GM18907 (cell line): ENCODE measurements at regions not wholly inside any gene's neighbourhood (a gene's known extent, or its start where the extent isn't known, plus 50 kb on each side); places are given as distances from the start of the nearest gene placed in this dataset.
"Not testable (repeated sequence)": the region's sequence is repeated elsewhere in the genome, so short reads cannot be mapped to it uniquely, and the experiment has no call there.

Experiments
- ATAC-seq: cut with Tn5 transposase; IDR thresholded peaks from one replicate; pipeline ENCODE4 v1.9.1; 2021; ENCODE audit warnings: mild to moderate bottlenecking, moderate library complexity; ENCODE audit not compliant: unreplicated experiment

DNA sequence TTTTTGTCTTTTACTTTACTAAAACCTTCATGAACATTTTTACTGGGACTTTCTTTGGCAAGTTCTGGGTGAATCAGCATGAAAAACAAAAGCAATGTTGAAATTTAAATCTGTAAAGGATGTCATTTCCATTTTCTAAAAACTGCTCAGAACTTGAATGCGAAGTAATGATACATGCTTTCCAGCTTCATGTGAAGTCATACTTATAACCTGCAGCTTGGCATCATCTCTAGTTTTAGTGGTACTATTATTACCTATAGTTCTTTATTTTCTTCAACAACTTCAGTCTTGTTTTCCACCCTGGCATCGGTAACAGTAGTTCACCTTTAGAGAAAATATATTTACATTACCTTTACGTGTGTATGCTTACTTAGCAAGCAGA lies 421.4 kb upstream of the DIPK2B start:
- ATAC-seq: peak; percentile 27

GRCh38 chrX:45621376-45622041 lies 420.8 kb upstream of the DIPK2B start:
- peak; percentile 53 for ATAC-seq

- no peak for ATAC-seq
Measured at GRCh38 chrX:45619290-45619689, 418.6 kb upstream of the DIPK2B start.

DNA sequence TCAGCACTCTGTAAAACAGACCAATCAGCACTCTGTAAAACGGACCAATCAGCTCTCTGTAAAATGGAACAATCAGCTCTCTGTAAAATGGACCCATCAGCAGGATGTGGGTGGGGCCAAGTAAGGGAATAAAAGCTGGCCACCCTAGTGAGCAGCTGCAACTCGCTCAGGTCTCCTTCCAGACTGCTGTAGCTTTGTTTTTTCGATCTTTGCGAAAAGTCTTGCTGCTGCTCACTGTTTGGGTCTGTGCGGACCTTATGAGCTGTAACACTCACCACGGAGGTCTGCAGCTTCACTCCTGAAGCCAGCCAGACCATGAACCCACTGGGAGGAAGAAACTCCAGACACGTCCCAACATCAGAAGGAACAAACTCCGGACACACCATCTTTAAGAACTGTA lies 414.9 kb upstream of the DIPK2B start:
- not testable (repeated sequence) for ATAC-seq

- ATAC-seq: no peak
Measured at GRCh38 chrX:45614853-45615252, 414.2 kb upstream of the DIPK2B start.

DNA sequence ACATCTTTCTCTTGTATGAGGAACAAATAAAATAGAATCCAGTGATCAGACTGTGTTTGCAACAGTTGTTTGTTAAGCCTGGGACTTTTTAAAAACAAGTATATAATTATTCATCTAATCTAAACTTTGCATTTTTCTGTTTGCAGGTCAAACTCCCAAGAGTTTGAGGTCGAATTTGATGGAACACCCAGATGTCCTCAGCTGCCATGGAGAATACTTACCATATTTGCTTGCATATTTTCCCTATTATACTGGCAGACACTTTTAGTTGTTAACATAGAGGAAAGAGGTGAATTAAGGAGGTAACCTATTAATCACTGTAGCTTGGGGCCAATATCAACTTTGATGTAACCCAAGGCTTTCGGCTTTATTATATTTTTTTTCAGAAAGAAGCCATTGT lies 401.5 kb upstream of the DIPK2B start:
- ATAC-seq: no peak

DNA sequence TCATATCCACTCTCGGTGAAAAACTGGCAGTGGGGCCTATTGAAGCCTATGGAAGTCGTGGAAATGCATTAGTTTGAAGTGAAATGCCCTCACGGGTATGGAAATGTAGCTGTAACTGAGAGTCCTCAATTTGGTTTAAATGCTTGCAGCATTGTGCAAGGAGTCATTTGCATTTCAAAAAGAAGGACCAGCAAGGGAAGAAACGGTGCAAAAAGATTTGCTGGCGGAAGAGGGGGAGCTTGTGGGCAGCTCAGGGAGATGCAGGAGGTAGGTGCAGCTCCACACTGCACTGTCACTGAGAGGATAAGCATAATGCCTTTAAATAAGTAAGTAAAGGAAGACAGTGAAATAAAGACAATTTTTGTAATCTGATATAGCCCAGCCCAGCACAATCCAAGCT lies 400.4 kb upstream of the DIPK2B start:
- ATAC-seq: no peak

GRCh38 chrX:45598861-45599260 lies 398.2 kb upstream of the DIPK2B start:
- ATAC-seq: no peak

DNA sequence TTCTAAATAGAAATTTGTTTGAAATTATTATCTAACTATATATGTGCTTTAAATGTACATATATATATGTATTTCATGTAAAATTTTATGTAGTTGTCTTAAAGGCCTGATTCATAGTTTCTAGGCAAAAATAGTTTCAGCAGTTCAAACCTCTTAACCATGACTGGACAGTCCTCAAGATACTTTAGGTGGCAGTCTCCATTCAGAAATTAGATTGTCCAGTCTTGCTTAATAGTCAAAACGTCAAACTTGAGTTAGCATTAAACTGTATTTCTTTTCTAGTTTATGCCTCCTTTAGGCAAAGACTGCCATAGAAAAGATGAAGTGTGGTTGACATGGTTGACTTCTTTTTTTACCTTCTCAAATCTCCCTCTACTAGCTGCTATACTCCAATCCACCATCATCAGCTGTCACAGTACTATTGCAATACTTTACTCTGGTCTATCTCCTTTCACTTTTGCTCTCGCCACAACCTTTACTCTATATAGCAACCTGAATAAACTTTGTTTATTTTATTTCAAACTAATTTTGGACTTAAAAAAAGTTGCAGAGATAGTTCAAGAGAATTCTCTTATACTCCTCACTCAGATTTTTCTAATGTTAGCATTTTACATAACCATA lies 395.6 kb upstream of the DIPK2B start:
- no peak for ATAC-seq

DNA sequence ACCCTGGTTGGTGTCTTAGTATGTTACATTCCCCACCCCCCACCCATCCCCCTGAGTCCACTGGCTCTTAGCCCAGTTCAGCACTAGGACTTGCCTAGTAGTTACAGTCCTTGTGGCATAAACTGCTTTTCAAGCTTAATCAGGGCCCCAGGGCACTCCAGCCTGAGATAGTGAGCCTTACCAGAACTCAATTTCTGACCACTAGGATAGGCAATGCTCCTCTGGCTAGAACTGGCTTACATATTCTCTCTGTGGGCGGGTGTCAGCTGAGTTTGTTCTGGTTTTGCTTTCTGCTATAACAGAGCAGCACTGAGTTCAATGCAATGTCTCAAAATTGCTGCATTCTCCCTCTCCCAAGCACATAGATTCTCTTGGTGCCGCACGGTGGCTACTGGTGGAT lies 391.4 kb upstream of the DIPK2B start:
- no peak for ATAC-seq

DNA sequence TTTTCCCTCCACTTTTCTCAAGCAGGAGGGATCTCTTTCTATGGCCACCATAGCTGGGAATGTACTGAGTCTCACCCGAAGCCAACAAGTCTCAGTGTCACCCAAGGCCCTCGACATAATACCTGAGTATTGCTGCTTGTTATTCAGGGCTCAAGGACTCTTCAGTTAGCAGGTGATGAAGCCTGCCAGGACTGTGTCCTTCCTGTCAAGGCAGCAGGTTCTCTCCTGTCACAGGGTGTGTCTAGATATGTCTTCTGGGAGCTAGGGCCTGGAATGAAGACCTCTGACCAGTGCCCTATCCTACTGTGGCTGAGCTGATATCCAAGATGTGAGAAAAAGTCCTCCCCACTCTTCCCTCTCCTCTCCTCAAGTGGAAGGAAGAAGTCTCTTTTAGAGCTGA lies 391.0 kb upstream of the DIPK2B start:
- ATAC-seq: no peak

DNA sequence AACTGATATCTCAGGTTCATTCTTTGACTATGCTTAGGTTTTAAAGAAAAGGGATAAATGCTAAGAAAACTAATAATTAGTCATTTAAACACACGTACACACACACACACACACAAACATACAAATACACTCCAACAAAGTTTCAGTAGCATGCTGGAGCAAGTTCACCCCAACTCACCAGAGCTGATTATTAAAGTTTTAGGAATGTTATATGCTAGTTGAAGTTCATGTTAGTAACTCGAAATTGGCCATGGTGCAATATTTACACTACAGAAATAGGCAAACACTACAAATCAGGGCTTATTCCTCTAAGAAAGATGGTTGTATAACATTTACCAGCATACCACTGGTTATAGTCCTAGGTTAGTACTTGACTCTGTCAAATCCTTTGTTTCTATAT lies 384.0 kb upstream of the DIPK2B start:
- ATAC-seq: no peak

DNA sequence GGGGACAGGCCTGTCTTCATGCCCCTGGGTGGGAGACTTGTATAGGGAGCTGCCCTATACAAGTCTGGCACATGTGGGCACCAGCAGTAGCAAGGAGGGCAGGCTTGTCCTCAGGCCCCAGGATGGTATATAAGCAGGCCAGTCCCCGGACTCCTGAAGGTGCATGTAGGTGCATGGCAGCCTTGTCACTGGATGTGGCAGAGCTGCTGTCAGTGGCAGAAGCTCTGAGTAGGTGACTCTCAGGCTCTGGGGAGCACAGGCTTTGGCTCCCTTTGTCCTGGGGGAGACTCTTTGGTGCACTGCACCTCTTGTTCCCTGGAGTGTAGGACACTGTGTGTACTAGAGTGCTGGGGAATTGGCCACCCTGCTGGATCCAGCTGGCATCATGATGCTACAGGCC lies 376.7 kb upstream of the DIPK2B start:
- no peak for ATAC-seq

- ATAC-seq: no peak
Measured at GRCh38 chrX:45571453-45571852, 370.8 kb upstream of the DIPK2B start.

- no peak for ATAC-seq
Measured at GRCh38 chrX:45566456-45566855, 365.8 kb upstream of the DIPK2B start.

DNA sequence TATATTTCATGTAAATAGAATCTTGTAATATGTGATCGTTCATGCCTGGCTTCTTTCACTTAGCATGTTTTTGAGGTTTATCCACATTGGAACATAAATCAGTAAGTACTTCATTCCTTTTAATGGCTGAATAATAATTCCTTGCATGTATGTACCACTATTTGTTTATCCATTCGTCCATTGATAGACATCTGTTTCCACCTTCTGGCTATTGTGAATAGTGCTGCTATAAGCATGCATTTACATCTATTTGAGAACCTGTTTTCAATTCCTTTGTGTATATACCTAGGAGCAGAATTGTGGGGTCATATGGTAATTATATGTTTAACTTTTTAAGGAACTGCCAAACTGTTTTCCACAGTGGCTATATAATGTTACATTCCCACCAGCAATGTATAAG lies 356.7 kb upstream of the DIPK2B start:
- ATAC-seq: no peak

- no peak for ATAC-seq
Measured at GRCh38 chrX:45554736-45555135, 354.1 kb upstream of the DIPK2B start.

DNA sequence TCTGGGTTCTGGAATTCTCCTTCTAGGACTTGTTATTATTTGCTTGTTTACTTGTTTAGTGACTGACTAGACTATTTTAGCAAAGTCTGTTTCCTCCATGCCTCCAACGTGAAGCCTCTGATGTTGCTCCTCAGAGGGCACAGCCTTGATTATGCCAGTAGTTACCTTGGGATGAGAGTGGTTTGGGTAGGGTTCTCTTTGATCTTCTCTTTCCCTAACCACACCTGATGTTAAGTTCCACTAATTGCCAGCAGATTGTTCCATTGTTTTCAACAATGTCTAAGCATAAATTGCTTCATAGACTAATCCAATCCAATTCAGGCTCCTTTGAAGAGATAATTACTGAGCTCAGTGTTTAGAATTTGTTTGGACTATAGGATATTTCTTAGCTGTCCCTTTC lies 352.7 kb upstream of the DIPK2B start:
- ATAC-seq: no peak

DNA sequence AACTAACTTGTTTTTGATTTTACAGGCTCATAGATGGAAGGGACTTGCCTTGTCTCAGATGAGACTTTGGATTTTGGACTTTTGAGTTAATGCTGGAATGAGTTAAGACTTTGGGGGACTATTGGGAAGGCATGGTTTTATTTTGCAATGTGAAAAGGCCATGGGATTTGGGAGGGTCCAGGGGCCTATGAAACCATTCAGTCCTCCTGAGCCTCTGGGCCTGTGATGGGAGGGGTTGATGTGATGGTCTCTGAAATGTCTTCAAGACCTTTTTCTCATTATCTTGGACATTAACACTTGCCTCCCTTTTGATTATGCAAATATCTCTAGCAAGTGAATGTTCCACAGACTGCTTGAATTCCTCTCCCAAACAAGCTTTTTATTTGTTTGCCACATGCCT lies 346.0 kb upstream of the DIPK2B start:
- ATAC-seq: not testable (repeated sequence)

DNA sequence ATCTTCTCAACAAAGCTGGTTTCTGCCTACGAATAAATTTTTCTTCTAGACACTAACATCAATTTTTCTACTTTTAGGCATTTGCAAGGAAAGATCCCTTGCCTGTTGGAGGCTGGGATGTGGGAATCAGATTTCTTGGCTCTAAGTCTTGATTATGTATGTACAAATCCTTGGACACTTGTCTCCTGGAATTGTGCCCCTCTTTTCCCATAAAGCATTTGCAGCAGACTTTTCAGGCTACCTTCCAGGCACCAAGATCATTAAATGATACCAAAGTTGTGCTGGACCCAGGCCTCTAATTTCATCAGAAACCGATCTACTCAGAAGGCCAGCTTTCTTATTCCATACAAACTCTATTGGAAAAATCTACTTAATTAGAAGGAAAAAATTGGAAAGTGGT lies 339.5 kb upstream of the DIPK2B start:
- no peak for ATAC-seq

DNA sequence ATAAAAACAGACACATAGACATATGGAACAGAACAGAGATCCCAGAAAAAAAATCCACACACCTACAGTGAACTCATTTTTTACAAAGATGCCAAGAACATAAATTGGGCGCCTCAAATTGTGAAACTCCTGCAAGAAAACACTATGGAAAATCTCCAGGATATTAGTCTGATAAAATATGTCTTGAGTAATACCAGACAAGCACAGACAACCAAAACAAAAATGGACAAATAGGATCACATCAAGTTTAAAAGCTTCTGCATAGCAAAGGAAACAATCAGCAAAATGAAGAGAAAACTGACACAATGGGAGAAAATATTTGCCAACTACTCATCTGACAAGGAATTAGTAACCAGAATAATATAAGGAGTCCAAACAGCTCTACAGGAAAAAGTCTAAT lies 337.3 kb upstream of the DIPK2B start:
- ATAC-seq: no peak

DNA sequence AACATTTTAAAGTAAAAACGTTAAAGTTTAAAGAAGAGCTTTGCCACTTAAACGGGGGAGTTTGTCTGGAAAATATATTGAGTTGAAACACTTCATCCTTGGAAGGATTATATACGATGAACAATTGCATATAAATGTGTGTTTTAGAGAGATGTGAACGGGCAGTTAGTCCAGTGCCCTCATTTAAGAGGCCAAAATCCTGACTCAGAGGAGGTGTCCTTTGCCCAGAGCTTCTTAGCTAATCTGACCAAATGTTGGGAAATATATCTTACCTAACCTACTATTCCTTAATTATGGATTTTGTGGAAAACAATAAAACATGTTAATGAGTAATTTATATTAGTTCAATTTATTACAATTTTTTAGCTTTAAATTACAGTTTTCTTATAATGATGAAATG lies 327.2 kb upstream of the DIPK2B start:
- ATAC-seq: no peak

- no peak for ATAC-seq
Measured at GRCh38 chrX:45524805-45525204, 324.1 kb upstream of the DIPK2B start.
